ENCODE measurements at regions not wholly inside any gene's neighbourhood (a gene's known extent, or its start where the extent isn't known, plus 50 kb on each side); places are given as distances from the start of the nearest gene placed in this dataset.
A peak's percentile ranks its signal among the peaks of the same experiment; 100 is the strongest.

DNA sequence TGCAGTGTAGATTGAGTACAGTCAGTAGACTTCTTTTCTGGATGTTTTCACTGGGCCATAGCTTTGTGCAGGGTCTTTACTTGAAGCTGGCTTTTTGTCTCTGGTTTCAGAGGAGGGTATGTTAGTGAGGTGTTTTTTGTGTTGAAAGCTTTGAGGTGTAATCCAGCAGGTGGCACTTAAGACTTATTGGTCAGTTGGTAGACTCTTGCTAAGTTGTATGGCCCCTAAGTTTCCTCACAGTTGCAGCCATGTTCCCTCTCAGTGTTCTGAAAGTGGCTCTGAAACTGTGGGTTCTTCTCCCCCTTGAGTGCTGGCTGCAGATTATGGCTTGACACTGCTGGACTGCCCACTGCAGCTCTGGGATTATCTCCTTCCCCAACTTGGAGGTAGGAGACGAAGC lies 55.7 kb upstream of the SLC44A1 start:
- no peak overlapping the region for H3K27ac ChIP-seq
- H3K36me3 ChIP-seq: no peaks in the 10 kb centered on the region
- no peaks in the 10 kb centered on the region for H3K27me3 ChIP-seq
- TF ChIP-seq, protein P1, sequence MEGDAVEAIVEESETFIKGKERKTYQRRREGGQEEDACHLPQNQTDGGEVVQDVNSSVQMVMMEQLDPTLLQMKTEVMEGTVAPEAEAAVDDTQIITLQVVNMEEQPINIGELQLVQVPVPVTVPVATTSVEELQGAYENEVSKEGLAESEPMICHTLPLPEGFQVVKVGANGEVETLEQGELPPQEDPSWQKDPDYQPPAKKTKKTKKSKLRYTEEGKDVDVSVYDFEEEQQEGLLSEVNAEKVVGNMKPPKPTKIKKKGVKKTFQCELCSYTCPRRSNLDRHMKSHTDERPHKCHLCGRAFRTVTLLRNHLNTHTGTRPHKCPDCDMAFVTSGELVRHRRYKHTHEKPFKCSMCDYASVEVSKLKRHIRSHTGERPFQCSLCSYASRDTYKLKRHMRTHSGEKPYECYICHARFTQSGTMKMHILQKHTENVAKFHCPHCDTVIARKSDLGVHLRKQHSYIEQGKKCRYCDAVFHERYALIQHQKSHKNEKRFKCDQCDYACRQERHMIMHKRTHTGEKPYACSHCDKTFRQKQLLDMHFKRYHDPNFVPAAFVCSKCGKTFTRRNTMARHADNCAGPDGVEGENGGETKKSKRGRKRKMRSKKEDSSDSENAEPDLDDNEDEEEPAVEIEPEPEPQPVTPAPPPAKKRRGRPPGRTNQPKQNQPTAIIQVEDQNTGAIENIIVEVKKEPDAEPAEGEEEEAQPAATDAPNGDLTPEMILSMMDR (IDR thresholded peaks at IDR 0.05; ENCODE audit: low read depth, low read length): no peak
- H3K9me3 ChIP-seq (ENCODE audit: low read depth): no peaks in the 10 kb centered on the region
- no peak for DNase-seq (ENCODE audit: low read depth in 1 of 2, low spot score in 1 of 2)
- H3K4me3 ChIP-seq: no peak overlapping the region
- no peaks in the 10 kb centered on the region for H3K4me1 ChIP-seq (ENCODE audit: low read depth)

DNA sequence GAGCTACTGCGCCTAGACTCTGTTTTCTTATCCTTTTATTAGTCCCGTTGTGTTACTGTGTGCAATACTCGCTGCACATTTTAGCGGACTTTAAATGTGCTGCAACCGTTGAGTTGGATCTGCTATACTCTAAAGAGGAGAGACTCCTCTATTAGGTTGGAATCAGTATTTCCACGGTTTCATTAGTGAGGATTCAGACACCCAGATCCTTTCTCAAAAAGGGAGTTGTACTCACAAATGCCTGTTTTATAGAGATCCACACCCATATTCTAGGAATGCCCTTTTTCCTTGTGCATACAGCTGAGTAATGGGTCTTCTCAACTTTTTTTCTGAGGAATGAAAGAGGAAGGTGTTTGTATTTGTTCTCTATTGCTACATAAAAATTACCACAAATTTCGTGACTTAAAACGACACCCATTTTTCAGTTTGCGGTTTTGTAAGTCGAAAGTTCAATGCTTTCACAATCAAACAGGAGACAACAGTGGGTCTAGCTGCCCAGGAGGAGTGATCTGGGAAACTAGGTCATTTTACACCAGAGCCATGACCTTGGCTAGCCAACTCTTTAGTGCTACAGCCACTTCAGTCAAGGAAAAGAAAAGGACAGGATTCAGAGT lies 52.8 kb upstream of the SLC44A1 start:
- DNase-seq (ENCODE audit: low read depth in 1 of 2, low spot score in 1 of 2): peak in 1 of 2 donors; percentile 26
- no peaks in the 10 kb centered on the region for H3K36me3 ChIP-seq
- H3K27ac ChIP-seq: no peak overlapping the region
- H3K9me3 ChIP-seq (ENCODE audit: low read depth): no peaks in the 10 kb centered on the region
- no peak overlapping the region for H3K4me3 ChIP-seq
- no peaks in the 10 kb centered on the region for H3K4me1 ChIP-seq (ENCODE audit: low read depth)
- TF ChIP-seq, protein P1 (IDR thresholded peaks at IDR 0.05; ENCODE audit: low read depth, low read length): no peak
- no peaks in the 10 kb centered on the region for H3K27me3 ChIP-seq

DNA sequence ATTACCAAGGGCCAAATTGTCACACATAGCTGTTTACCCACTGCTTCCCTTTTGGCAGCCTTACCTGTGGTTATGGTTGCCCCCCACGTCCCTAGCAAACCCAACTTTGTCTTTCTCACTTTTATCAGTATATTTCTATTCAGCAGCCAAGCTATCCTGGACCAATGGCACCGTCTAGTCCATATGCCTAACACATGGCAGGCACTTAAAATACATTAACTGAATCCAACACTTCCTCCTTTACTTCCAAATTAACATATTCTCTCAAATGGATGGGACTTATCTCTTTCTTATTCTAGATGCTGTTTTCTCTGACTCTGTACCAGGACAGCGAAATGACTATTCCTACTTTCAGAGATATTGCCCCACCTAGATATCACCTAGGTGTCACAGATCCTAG lies 50.9 kb upstream of the SLC44A1 start:
- Histone ChIP-seq H3K27ac (no peak overlapping the region), H3K4me1 (ENCODE audit: low read depth) (no peaks in the 10 kb centered on the region), H3K27me3 (no peaks in the 10 kb centered on the region), H3K36me3 (no peaks in the 10 kb centered on the region), H3K4me3 (no peak overlapping the region), H3K9me3 (ENCODE audit: low read depth) (no peaks in the 10 kb centered on the region)
- no peak for DNase-seq (ENCODE audit: low read depth in 1 of 2, low spot score in 1 of 2)
- TF ChIP-seq, protein P1 (IDR thresholded peaks at IDR 0.05; ENCODE audit: low read depth, low read length): no peak

DNA sequence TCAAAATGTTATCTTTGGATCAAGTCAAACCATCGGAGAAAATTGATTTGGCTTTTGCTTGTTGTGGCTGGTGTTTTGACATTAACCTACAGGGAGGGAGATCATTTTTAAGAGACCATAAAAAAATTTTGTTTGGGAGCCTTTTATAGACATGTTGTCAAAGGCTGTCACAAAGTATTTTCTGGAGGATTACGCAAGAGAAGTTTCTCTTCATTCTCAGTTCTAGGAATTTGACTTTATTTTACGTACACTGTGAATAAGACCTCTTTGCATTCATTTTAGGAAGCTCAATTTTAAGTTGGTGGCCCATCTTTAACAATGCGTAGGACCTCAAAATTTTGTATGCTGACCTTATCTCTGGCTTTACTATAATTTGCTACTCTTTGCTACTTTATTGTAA lies 50.2 kb upstream of the SLC44A1 start:
- DNase-seq (ENCODE audit: low read depth in 1 of 2, low spot score in 1 of 2): no peak
- TF ChIP-seq, protein P1 (IDR thresholded peaks at IDR 0.05; ENCODE audit: low read depth, low read length): no peak
- Histone ChIP-seq H3K36me3 (no peaks in the 10 kb centered on the region), H3K4me3 (no peak overlapping the region), H3K9me3 (ENCODE audit: low read depth) (no peaks in the 10 kb centered on the region), H3K27me3 (no peaks in the 10 kb centered on the region), H3K27ac (no peak overlapping the region), H3K4me1 (ENCODE audit: low read depth) (no peaks in the 10 kb centered on the region)
